A204.1 (cell line): ENCODE measurements at regions not wholly inside any gene's neighbourhood (a gene's known extent, or its start where the extent isn't known, plus 50 kb on each side); places are given as distances from the start of the nearest gene placed in this dataset.

Experiments used
- FAIRE-seq: peaks from 2 replicates; lab custom pipeline; 2012; peaks lifted over from hg19 to GRCh38; lab: Jason Lieb, UNC

DNA sequence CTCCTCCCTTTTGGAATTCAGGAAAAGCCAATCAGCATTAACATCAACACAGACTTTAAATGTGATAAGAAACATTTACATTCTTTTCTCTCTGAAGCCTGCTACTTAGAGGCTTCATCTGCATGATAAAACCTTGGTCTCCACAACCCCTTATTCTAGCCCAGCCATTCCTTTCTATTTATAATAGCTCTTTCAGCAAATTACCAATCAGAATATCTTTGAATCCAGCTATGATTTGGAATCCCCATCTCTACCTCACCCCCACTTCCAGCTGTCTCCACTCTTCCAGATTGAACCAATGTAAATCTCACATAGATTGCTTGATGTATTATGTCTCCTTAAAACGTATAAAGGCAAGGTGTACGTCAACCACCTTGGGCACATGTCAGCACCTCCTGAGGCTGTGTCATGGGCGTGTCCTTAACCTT, 139.7 kb downstream of the TUSC7 start:
- no peak for FAIRE-seq

- no peak for FAIRE-seq
These were observed 143.2 kb downstream of the TUSC7 start for GRCh38 chr3:116852803-116853202.

- FAIRE-seq, result no peak
These were observed 153.7 kb downstream of the TUSC7 start for GRCh38 chr3:116863270-116863770.

DNA sequence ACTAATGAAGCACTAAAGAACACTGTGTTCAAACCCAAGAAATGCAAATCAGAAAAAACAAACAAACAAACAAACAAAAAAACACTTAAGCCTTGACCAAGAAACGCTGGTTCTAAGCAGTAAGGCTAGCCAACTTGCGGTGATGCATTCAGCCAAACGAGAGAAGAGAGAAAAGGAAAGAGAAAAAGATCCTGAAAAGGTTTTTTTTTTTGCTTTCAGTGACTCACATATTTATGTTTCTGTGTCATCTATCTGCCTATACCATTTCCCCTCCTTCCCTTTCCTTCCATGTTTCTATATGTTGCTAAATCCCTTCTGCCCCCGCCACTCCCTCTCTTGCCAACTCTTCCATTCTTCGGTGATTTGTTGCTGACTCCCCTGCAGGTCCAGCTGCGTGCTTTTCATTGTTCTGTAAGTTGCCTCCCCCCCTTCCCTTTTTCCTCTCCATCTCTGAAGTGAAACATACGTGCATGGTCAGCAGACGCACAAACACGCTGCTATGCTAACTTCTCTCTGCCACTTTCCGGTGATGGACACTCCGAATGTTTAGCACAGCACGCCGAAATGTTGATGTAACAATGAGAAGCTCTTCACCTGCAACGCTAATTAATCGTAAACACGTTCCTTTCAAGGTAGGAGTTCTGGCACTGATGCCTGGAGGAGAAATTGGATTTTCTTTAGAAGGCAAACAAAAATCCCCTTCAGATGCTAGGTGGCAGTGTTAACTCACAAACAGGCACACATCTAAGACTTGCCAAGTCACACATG, 154.4 kb downstream of the TUSC7 start:
- no peak for FAIRE-seq

GRCh38 chr3:116864590-116864927, 155.0 kb downstream of the TUSC7 start:
- no peak for FAIRE-seq

DNA sequence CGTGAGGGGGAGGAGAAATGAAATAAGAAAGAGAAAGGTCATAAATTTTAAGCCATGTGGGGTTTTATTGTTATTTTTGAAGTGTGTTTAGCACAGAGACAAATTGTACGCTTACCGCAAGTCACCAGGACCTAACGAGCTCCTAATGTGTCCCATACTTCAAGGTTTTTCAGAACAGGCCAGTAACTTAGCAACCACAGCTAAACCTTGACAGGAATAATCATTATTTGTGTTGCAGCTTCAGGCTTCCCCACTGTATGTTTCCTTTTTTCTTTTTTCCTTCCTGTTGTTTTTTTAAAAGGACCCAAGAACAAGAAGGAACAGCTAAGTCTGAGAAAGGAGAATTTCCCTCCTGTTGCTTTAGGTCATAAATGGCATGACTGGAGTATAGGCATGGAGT, 160.8 kb downstream of the TUSC7 start:
- FAIRE-seq, result no peak

DNA sequence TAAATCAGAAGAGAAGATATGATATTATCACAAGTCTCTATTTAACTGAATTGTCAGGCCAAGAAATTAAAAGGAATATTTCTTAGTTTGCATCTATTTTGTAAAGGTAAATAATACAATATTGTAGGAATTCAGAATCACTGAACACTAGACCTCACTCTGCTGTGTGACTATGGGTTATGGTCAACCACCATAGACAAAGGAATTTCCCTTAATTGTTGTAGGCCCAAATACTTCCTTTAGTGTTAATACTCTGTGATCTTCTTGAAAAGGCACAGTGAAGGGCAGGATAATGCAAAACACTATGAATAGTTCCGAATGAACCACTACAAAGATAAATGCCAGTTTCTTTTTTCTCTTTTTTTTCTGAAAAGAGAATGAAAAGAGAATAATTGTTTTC, 162.3 kb downstream of the TUSC7 start:
- FAIRE-seq, result no peak

DNA sequence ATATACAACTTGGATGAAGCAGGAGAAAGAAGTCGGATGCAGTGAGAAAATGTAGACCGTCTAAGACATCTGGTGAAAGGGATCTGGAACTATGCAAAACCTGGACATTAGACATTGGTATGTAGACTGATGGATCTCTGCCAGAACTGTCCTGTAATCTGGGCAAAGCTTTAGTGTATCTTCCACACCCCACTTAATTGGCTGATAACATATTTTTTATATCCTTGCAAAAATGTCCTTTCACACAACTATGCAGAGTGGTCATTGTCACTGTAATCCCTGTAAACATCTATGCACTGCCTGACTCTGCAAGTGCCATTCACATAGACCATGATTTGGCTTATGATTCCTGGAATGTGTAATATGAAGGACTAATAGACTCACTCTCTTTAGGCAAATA, 163.1 kb downstream of the TUSC7 start:
- FAIRE-seq, result no peak

- no peak for FAIRE-seq
These were observed 163.6 kb downstream of the TUSC7 start for GRCh38 chr3:116873142-116873541.

GRCh38 chr3:116877968-116878367, 168.4 kb downstream of the TUSC7 start:
- FAIRE-seq, result no peak

- no peak for FAIRE-seq
These were observed 176.8 kb downstream of the TUSC7 start for GRCh38 chr3:116886202-116886893.

- FAIRE-seq, result no peak
These were observed 186.5 kb downstream of the TUSC7 start for GRCh38 chr3:116896116-116896515.

DNA sequence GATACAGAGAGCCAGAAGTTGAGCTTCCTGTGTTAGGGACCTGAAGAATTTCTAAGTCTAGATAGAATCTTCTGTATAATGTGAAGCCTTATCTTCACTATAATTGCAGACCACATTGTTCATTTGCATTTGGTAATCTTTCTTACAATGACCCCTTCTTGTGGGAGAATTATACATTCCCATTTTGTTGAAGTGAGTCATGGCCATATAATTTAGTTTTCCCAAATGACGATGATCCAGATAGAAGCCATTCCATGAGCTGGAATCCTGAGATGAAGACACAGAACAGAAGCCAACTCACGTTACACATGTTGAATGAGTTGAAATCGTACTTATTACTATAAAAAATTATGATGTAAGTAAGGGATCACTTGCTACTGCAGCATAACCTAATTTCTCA, 187.8 kb downstream of the TUSC7 start:
- FAIRE-seq, result no peak

- no peak for FAIRE-seq
These were observed 189.7 kb downstream of the TUSC7 start for GRCh38 chr3:116899253-116899652.

DNA sequence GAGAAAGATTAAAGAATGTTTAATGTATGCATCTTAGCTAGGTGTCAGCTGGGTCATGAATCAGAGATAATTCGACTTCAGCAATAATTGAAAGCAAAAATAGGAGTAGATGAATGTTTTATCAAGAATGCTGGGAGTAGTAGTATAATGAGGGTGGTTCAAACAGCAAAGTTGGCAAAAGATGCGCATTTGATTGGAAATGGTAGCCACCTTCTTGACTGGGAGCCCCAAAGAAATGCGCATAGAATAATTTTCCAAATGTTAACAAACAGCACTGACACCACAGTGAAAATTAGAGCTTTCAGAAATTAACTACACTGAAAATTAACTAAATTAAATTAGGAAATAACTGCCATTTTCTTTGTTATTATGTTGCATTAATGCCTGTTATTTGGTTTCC, 195.8 kb downstream of the TUSC7 start:
- FAIRE-seq, result no peak

GRCh38 chr3:116905794-116906193, 196.2 kb downstream of the TUSC7 start:
- no peak for FAIRE-seq

- FAIRE-seq, result no peak
These were observed 202.5 kb downstream of the TUSC7 start for GRCh38 chr3:116912116-116912515.

- no peak for FAIRE-seq
These were observed 204.4 kb downstream of the TUSC7 start for GRCh38 chr3:116914004-116914403.

DNA sequence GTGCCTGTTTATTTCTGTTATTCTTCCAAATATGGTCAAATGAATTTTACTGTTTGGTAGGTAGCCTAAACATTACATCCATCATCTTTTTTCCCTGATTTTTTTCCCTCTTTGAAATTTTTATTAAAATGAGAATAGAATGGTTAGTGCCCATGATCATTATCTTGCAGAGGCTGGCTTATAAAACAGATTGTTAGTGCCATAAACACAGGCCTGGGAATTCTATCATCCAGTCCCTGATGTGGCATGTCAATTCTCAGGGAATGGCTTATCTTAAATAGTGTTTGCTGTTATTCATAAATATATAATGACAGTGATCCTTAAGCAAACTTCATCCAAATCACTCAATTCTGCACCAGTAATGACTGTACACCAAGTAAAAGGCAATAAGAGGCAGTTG, 207.3 kb downstream of the TUSC7 start:
- FAIRE-seq, result no peak

DNA sequence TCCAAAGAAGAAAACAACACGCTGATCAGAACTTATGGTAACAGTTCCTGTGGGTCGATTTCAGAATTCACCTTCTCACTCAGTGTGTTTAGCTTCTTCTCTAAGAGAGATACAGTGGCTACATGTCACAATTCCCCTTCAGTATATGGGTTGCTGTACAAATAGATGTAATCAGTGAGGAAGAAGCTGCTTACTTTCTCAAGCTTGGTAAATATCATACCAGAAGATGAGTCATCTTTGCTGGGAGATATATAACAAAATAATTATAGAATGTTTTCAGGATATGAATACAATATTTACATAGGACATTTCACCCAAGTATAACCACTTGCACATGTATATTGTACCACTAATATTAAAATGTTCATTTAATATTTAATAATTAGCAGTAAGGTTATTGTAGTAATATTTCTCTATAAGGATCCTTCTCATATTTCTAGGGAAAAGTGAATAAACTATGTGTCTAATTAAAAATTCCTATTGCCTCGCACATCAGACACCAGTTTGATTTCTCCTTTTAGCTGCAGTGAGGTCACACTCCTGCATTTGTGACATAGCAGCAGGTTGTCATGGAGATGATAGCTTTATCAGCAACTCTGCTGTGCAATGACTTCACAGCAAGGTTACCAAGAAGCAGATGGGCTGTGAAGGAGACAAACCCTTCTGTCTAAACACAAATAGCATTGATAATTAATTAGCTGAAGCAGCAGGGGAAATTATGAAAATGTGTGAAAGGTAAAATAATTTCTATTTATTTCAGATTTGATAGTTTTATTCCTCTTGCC, 211.4 kb downstream of the TUSC7 start:
- FAIRE-seq, result no peak

DNA sequence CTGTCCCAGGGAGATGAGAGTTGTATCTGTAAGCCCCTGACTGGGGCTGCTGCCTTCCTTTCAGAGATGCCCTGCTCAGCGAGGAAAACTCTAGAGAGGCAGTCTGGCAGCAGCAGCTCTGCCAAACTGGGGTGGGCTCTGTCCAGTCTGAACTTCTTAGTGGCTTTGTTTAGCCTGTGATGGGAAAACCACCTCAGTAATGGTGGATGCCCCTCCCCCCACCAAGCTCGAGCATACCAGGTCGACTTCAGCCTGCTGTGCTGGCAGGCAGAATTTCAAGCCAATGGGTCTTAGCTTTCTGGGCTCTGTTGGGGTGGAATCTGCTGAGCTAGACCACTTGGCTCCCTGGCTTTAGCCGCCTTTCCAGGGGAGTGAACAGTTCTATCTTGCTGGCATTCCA, 218.3 kb downstream of the TUSC7 start:
- FAIRE-seq, result no peak

GRCh38 chr3:116929505-116930222, 220.1 kb downstream of the TUSC7 start:
- FAIRE-seq, result no peak
